ENCODE measurements at regions not wholly inside any gene's neighbourhood (a gene's known extent, or its start where the extent isn't known, plus 50 kb on each side); places are given as distances from the start of the nearest gene placed in this dataset.

- no peak overlapping the region for H2AFZ ChIP-seq (ENCODE audit: low read length)
- no peak for DNase-seq (ENCODE audit: insufficient read length, low spot score, missing footprints)
- H3K27ac ChIP-seq (ENCODE audit: low read depth, low read length), result no peak overlapping the region
- H3K79me2 ChIP-seq (ENCODE audit: insufficient read depth, low read length), result no peaks in the 10 kb centered on the region
- H4K20me1 ChIP-seq (ENCODE audit: insufficient read depth, low read length), result no peaks in the 10 kb centered on the region
- H3K9me3 ChIP-seq (ENCODE audit: low read depth, low read length), result no peaks in the 10 kb centered on the region
- peaks cover 24% of the 10 kb centered on the region for H3K4me1 ChIP-seq (ENCODE audit: insufficient read depth, low read length)
- no peaks in the 10 kb centered on the region for H3K36me3 ChIP-seq (ENCODE audit: insufficient read depth, low read length)
- H3K4me2 ChIP-seq (ENCODE audit: insufficient read depth, low read length), result no peak overlapping the region
- H3K27me3 ChIP-seq (ENCODE audit: insufficient read depth, low read length), result no peaks in the 10 kb centered on the region
- H3K4me3 ChIP-seq (ENCODE audit: insufficient read depth, low read length), result no peak overlapping the region
- no peak for TF ChIP-seq CTCF (IDR thresholded peaks at IDR 0.05; ENCODE audit: extremely low read depth, low read depth, low read length)
Observed at GRCh38 chr6:14280006-14280510, 162.5 kb downstream of the CD83 start.

GRCh38 chr6:14280766-14281293 lies 163.3 kb downstream of the CD83 start:
- H3K4me2 ChIP-seq (ENCODE audit: insufficient read depth, low read length), result no peak overlapping the region
- no peak overlapping the region for H3K27ac ChIP-seq (ENCODE audit: low read depth, low read length)
- H2AFZ ChIP-seq (ENCODE audit: low read length), result no peak overlapping the region
- peaks cover 24% of the 10 kb centered on the region for H3K4me1 ChIP-seq (ENCODE audit: insufficient read depth, low read length)
- peak; percentile 7 for TF ChIP-seq CTCF (IDR thresholded peaks at IDR 0.05; ENCODE audit: extremely low read depth, low read depth, low read length)
- no peak for DNase-seq (ENCODE audit: insufficient read length, low spot score, missing footprints)
- H3K36me3 ChIP-seq (ENCODE audit: insufficient read depth, low read length), result no peaks in the 10 kb centered on the region
- H3K9me3 ChIP-seq (ENCODE audit: low read depth, low read length), result no peaks in the 10 kb centered on the region
- H4K20me1 ChIP-seq (ENCODE audit: insufficient read depth, low read length), result no peaks in the 10 kb centered on the region
- no peaks in the 10 kb centered on the region for H3K79me2 ChIP-seq (ENCODE audit: insufficient read depth, low read length)
- H3K4me3 ChIP-seq (ENCODE audit: insufficient read depth, low read length), result no peak overlapping the region
- H3K27me3 ChIP-seq (ENCODE audit: insufficient read depth, low read length), result no peaks in the 10 kb centered on the region

DNA sequence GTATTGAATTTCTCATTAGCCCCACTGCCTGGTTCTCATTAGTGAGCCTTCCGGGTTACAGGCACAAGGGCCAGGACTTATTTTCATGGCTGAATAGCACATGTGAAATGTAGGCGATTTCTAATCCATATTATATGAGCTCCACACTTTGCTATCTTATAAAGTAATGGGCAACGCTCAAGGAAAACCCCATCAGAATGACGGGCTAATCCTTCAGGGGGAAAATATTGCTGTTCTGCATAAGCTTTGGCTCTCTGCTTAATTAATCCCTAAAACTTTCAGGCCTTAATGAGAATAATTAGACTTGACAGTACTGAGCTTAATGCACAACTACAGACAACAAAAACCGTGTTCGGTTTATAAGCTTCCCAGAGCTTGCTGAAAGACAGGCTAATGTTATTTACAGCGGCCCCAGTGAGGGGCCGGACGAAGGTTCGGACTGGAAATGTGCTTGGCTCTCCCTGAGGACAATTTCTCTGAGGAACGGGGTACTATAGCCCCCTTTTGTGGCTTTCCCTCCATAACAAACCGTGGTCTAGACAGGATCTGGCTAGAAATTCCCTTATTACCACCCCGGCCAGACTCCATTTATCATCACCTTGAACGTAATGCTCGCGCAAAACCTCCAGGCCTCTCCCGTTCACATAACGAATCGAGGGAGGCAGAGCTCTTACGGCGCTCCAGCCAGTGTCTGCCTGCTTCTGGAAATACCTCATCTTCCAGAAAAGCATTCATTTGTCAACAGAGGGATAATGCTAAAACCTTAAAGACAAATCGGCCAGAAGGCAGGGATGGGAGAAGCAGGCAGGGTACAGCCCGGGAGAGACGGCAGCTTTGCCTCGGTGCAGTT lies 164.5 kb downstream of the CD83 start:
- no peak overlapping the region for H3K4me2 ChIP-seq (ENCODE audit: insufficient read depth, low read length)
- H3K79me2 ChIP-seq (ENCODE audit: insufficient read depth, low read length), result no peaks in the 10 kb centered on the region
- DNase-seq (ENCODE audit: insufficient read length, low spot score, missing footprints), result no peak
- no peak overlapping the region for H2AFZ ChIP-seq (ENCODE audit: low read length)
- no peaks in the 10 kb centered on the region for H4K20me1 ChIP-seq (ENCODE audit: insufficient read depth, low read length)
- H3K4me1 ChIP-seq (ENCODE audit: insufficient read depth, low read length), result peaks cover 25% of the 10 kb centered on the region
- no peak overlapping the region for H3K27ac ChIP-seq (ENCODE audit: low read depth, low read length)
- TF ChIP-seq CTCF (IDR thresholded peaks at IDR 0.05; ENCODE audit: extremely low read depth, low read depth, low read length), result no peak
- H3K27me3 ChIP-seq (ENCODE audit: insufficient read depth, low read length), result no peaks in the 10 kb centered on the region
- H3K4me3 ChIP-seq (ENCODE audit: insufficient read depth, low read length), result no peak overlapping the region
- no peaks in the 10 kb centered on the region for H3K9me3 ChIP-seq (ENCODE audit: low read depth, low read length)
- no peaks in the 10 kb centered on the region for H3K36me3 ChIP-seq (ENCODE audit: insufficient read depth, low read length)

GRCh38 chr6:14282854-14283505 lies 165.4 kb downstream of the CD83 start:
- Histone ChIP-seq H3K4me1 (ENCODE audit: insufficient read depth, low read length) (peaks cover 20% of the 10 kb centered on the region), H3K27me3 (ENCODE audit: insufficient read depth, low read length) (no peaks in the 10 kb centered on the region), H4K20me1 (ENCODE audit: insufficient read depth, low read length) (no peaks in the 10 kb centered on the region), H3K27ac (ENCODE audit: low read depth, low read length) (no peak overlapping the region), H3K79me2 (ENCODE audit: insufficient read depth, low read length) (no peaks in the 10 kb centered on the region), H2AFZ (ENCODE audit: low read length) (no peak overlapping the region), H3K36me3 (ENCODE audit: insufficient read depth, low read length) (no peaks in the 10 kb centered on the region), H3K9me3 (ENCODE audit: low read depth, low read length) (no peaks in the 10 kb centered on the region), H3K4me2 (ENCODE audit: insufficient read depth, low read length) (no peak overlapping the region), H3K4me3 (ENCODE audit: insufficient read depth, low read length) (no peak overlapping the region)
- no peak for TF ChIP-seq CTCF (IDR thresholded peaks at IDR 0.05; ENCODE audit: extremely low read depth, low read depth, low read length)
- no peak for DNase-seq (ENCODE audit: insufficient read length, low spot score, missing footprints)
